IPS DF 6.9 (cell line): ENCODE measurements at regions not wholly inside any gene's neighbourhood (a gene's known extent, or its start where the extent isn't known, plus 50 kb on each side); places are given as distances from the start of the nearest gene placed in this dataset.
"Not testable (repeated sequence)": the region's sequence is repeated elsewhere in the genome, so short reads cannot be mapped to it uniquely, and the experiment has no call there.

Experiments used
- DNase-seq: peaks from one replicate; pipeline ENCODE4 v3.0.0-alpha.2; 2013; ENCODE audit warnings: low read depth, low spot score
- H3K27ac ChIP-seq: one replicate; pipeline ENCODE4 v1.5.1; 2013; ENCODE audit warnings: low read length, control low read depth
- H3K27me3 ChIP-seq: 2 replicates; pipeline ENCODE4 v1.6.1; 2013; ENCODE audit warnings: mild to moderate bottlenecking, low read length; ENCODE audit not compliant: control insufficient read depth, insufficient read depth
- H3K36me3 ChIP-seq: 2 replicates; pipeline ENCODE4 v1.6.1; 2013; ENCODE audit warnings: low read length; ENCODE audit not compliant: control insufficient read depth, insufficient read depth
- H3K4me1 ChIP-seq: 2 replicates; pipeline ENCODE4 v1.6.1; 2013; ENCODE audit warnings: low read length; ENCODE audit not compliant: control insufficient read depth, insufficient read depth
- H3K4me3 ChIP-seq: 2 replicates; pipeline ENCODE4 v1.5.1; 2013; ENCODE audit warnings: mild to moderate bottlenecking, low read length
- H3K9me3 ChIP-seq: 2 replicates; pipeline ENCODE4 v1.6.1; 2013; ENCODE audit warnings: low read length, inconsistent platforms; ENCODE audit not compliant: control insufficient read depth, insufficient read depth
- WGBS: extraction: QIAGEN DNeasy Blood & Tissue Kit; methylation state at CpG from one replicate; pipeline ENCODE4 v1.1.7; 2013; ENCODE audit warnings: mixed read lengths, missing lambda C conversion rate; ENCODE audit not compliant: insufficient read length, insufficient coverage; 5-methylcytosine and 5-hydroxymethylcytosine counted together

GRCh38 chr1:90864681-90865080, 147.6 kb upstream of the BARHL2 start:
- no peak for DNase-seq

GRCh38 chr1:90862782-90863181, 145.7 kb upstream of the BARHL2 start:
- Histone ChIP-seq H3K9me3 (no peaks in the 10 kb centered on the region), H3K36me3 (no peaks in the 10 kb centered on the region), H3K4me1 (no peaks in the 10 kb centered on the region), H3K27me3 (no peaks in the 10 kb centered on the region), H3K4me3 (no peak overlapping the region), H3K27ac (no peak overlapping the region)
- DNase-seq = no peak
- no CpG with 5 or more reads among the region's 3 CpGs for WGBS

More at GRCh38 chr1:90864681-90865080, 147.6 kb upstream of the BARHL2 start:
- H3K27ac ChIP-seq = no peak overlapping the region
- H3K9me3 ChIP-seq = no peaks in the 10 kb centered on the region
- H3K4me3 ChIP-seq = no peak overlapping the region
- no peaks in the 10 kb centered on the region for H3K36me3 ChIP-seq
- no CpG with 5 or more reads among the region's 3 CpGs for WGBS
- H3K4me1 ChIP-seq = no peaks in the 10 kb centered on the region
- no peaks in the 10 kb centered on the region for H3K27me3 ChIP-seq

- not testable (repeated sequence) for H3K9me3 ChIP-seq, H3K27me3 ChIP-seq
- no CpG with 5 or more reads among the region's 3 CpGs for WGBS
Observed at GRCh38 chr1:90861421-90861820, 144.3 kb upstream of the BARHL2 start.

GRCh38 chr1:90856463-90857007, 139.4 kb upstream of the BARHL2 start:
- H3K9me3 ChIP-seq = no peaks in the 10 kb centered on the region
- no peaks in the 10 kb centered on the region for H3K36me3 ChIP-seq
- no peak overlapping the region for H3K4me3 ChIP-seq
- H3K4me1 ChIP-seq = no peaks in the 10 kb centered on the region
- H3K27me3 ChIP-seq = peaks cover 5% of the 10 kb centered on the region; the same call in 1 of the 2 replicates
- no peak for DNase-seq
- WGBS = no CpG with 5 or more reads among the region's 7 CpGs
- H3K27ac ChIP-seq = no peak overlapping the region

More at GRCh38 chr1:90861421-90861820, 144.3 kb upstream of the BARHL2 start:
- not testable (repeated sequence) for H3K27ac ChIP-seq, H3K4me1 ChIP-seq, H3K36me3 ChIP-seq, H3K4me3 ChIP-seq, DNase-seq

GRCh38 chr1:90854397-90854924, 137.4 kb upstream of the BARHL2 start:
- WGBS = no CpG with 5 or more reads among the region's 4 CpGs
- no peak overlapping the region for H3K4me3 ChIP-seq
- peaks cover 3% of the 10 kb centered on the region; the same call in 1 of the 2 replicates for H3K4me1 ChIP-seq
- peaks cover 16% of the 10 kb centered on the region for H3K27me3 ChIP-seq
- DNase-seq = no peak
- H3K36me3 ChIP-seq = no peaks in the 10 kb centered on the region
- H3K9me3 ChIP-seq = no peaks in the 10 kb centered on the region
- no peak overlapping the region for H3K27ac ChIP-seq

- Histone ChIP-seq H3K4me1 (peaks cover 3% of the 10 kb centered on the region; the same call in 1 of the 2 replicates), H3K36me3 (no peaks in the 10 kb centered on the region), H3K27ac (no peak overlapping the region), H3K4me3 (peak overlapping the region; percentile 43; the same call in 1 of the 2 replicates), H3K27me3 (peaks cover 17% of the 10 kb centered on the region), H3K9me3 (no peaks in the 10 kb centered on the region)
- WGBS = no CpG with 5 or more reads among the region's 21 CpGs
- no peak for DNase-seq
Observed at GRCh38 chr1:90851711-90852050, 134.6 kb upstream of the BARHL2 start.

GRCh38 chr1:90850898-90851710, 134.0 kb upstream of the BARHL2 start:
- no peak overlapping the region for H3K27ac ChIP-seq
- H3K4me3 ChIP-seq = peak overlapping the region; percentile 75
- WGBS = no CpG with 5 or more reads among the region's 79 CpGs
- peaks cover 3% of the 10 kb centered on the region; the same call in 1 of the 2 replicates for H3K4me1 ChIP-seq
- no peaks in the 10 kb centered on the region for H3K36me3 ChIP-seq
- DNase-seq = no peak
- no peaks in the 10 kb centered on the region for H3K9me3 ChIP-seq
- H3K27me3 ChIP-seq = peaks cover 17% of the 10 kb centered on the region

- no CpG with 5 or more reads among the region's 19 CpGs for WGBS
- peaks cover 17% of the 10 kb centered on the region for H3K27me3 ChIP-seq
- peak overlapping the region; percentile 75; the same call in 1 of the 2 replicates for H3K4me3 ChIP-seq
Observed at GRCh38 chr1:90850181-90850897, 133.2 kb upstream of the BARHL2 start.

GRCh38 chr1:90841473-90841872, 124.4 kb upstream of the BARHL2 start:
- DNase-seq = no peak
- no peak overlapping the region for H3K27ac ChIP-seq
- H3K27me3 ChIP-seq = peaks cover 52% of the 10 kb centered on the region
- peak overlapping the region; percentile 14; the same call in 1 of the 2 replicates for H3K4me3 ChIP-seq
- peaks cover 4% of the 10 kb centered on the region; the same call in 1 of the 2 replicates for H3K4me1 ChIP-seq
- no peaks in the 10 kb centered on the region for H3K9me3 ChIP-seq
- no peaks in the 10 kb centered on the region for H3K36me3 ChIP-seq
- no CpG with 5 or more reads among the region's 21 CpGs for WGBS

More at GRCh38 chr1:90850181-90850897, 133.2 kb upstream of the BARHL2 start:
- Histone ChIP-seq H3K36me3 (no peaks in the 10 kb centered on the region), H3K4me1 (peaks cover 3% of the 10 kb centered on the region; the same call in 1 of the 2 replicates), H3K27ac (no peak overlapping the region), H3K9me3 (no peaks in the 10 kb centered on the region)
- no peak for DNase-seq

GRCh38 chr1:90840352-90840751, 123.2 kb upstream of the BARHL2 start:
- WGBS = no CpG with 5 or more reads among the region's 7 CpGs
- Histone ChIP-seq H3K4me3 (no peak overlapping the region), H3K9me3 (no peaks in the 10 kb centered on the region), H3K27ac (no peak overlapping the region), H3K36me3 (no peaks in the 10 kb centered on the region), H3K27me3 (peaks cover 61% of the 10 kb centered on the region), H3K4me1 (peaks cover 6% of the 10 kb centered on the region; the same call in 1 of the 2 replicates)
- no peak for DNase-seq
